ENCODE measurements at regions not wholly inside any gene's neighbourhood (a gene's known extent, or its start where the extent isn't known, plus 50 kb on each side); places are given as distances from the start of the nearest gene placed in this dataset.

- no peak for DNase-seq (ENCODE audit: low read depth in 2 of 2)
Observed at GRCh38 chr6:44636561-44637248, 249.2 kb downstream of the CDC5L start.

GRCh38 chr6:44641344-44642031 lies 254.0 kb downstream of the CDC5L start:
- no peak for DNase-seq (ENCODE audit: low read depth in 2 of 2)

GRCh38 chr6:44642349-44642748 lies 254.8 kb downstream of the CDC5L start:
- no peak for DNase-seq (ENCODE audit: low read depth in 2 of 2)

GRCh38 chr6:44642870-44643522 lies 255.5 kb downstream of the CDC5L start:
- no peak for DNase-seq (ENCODE audit: low read depth in 2 of 2)

GRCh38 chr6:44645276-44645675 lies 257.8 kb downstream of the CDC5L start:
- DNase-seq (ENCODE audit: low read depth in 2 of 2): no peak

- no peak for DNase-seq (ENCODE audit: low read depth in 2 of 2)
Observed at GRCh38 chr6:44646355-44646754, 258.8 kb downstream of the CDC5L start.

- DNase-seq (ENCODE audit: low read depth in 2 of 2): no peak
Observed at GRCh38 chr6:44649365-44650025, 262.0 kb downstream of the CDC5L start.

- no peak for DNase-seq (ENCODE audit: low read depth in 2 of 2)
Observed at GRCh38 chr6:44650495-44650894, 263.0 kb downstream of the CDC5L start.

GRCh38 chr6:44650947-44651346 lies 263.4 kb downstream of the CDC5L start:
- DNase-seq (ENCODE audit: low read depth in 2 of 2): no peak

- no peak for DNase-seq (ENCODE audit: low read depth in 2 of 2)
Observed at GRCh38 chr6:44651604-44652003, 264.1 kb downstream of the CDC5L start.

- no peak for DNase-seq (ENCODE audit: low read depth in 2 of 2)
Observed at GRCh38 chr6:44652547-44652946, 265.0 kb downstream of the CDC5L start.

- DNase-seq (ENCODE audit: low read depth in 2 of 2): no peak
Observed at GRCh38 chr6:44653091-44653490, 265.6 kb downstream of the CDC5L start.

GRCh38 chr6:44653761-44654218 lies 266.3 kb downstream of the CDC5L start:
- DNase-seq (ENCODE audit: low read depth in 2 of 2): no peak

- no peak for DNase-seq (ENCODE audit: low read depth in 2 of 2)
Observed at GRCh38 chr6:44655412-44656342, 268.2 kb downstream of the CDC5L start.

- no peak for DNase-seq (ENCODE audit: low read depth in 2 of 2)
Observed at GRCh38 chr6:44656691-44657090, 269.2 kb downstream of the CDC5L start.

GRCh38 chr6:44657206-44657819 lies 269.8 kb downstream of the CDC5L start:
- no peak for DNase-seq (ENCODE audit: low read depth in 2 of 2)

GRCh38 chr6:44658571-44658970 lies 271.1 kb downstream of the CDC5L start:
- DNase-seq (ENCODE audit: low read depth in 2 of 2): no peak

GRCh38 chr6:44659726-44660125 lies 272.2 kb downstream of the CDC5L start:
- DNase-seq (ENCODE audit: low read depth in 2 of 2): peak in 1 of 2 experiments; percentile 43

GRCh38 chr6:44660561-44661220 lies 273.2 kb downstream of the CDC5L start:
- peak; percentile 86 to 89 for DNase-seq (ENCODE audit: low read depth in 2 of 2)
